ENCODE measurements at regions not wholly inside any gene's neighbourhood (a gene's known extent, or its start where the extent isn't known, plus 50 kb on each side); places are given as distances from the start of the nearest gene placed in this dataset.
A peak's percentile ranks its signal among the peaks of the same experiment; 100 is the strongest.
"Not testable (repeated sequence)": the region's sequence is repeated elsewhere in the genome, so short reads cannot be mapped to it uniquely, and the experiment has no call there.

DNA sequence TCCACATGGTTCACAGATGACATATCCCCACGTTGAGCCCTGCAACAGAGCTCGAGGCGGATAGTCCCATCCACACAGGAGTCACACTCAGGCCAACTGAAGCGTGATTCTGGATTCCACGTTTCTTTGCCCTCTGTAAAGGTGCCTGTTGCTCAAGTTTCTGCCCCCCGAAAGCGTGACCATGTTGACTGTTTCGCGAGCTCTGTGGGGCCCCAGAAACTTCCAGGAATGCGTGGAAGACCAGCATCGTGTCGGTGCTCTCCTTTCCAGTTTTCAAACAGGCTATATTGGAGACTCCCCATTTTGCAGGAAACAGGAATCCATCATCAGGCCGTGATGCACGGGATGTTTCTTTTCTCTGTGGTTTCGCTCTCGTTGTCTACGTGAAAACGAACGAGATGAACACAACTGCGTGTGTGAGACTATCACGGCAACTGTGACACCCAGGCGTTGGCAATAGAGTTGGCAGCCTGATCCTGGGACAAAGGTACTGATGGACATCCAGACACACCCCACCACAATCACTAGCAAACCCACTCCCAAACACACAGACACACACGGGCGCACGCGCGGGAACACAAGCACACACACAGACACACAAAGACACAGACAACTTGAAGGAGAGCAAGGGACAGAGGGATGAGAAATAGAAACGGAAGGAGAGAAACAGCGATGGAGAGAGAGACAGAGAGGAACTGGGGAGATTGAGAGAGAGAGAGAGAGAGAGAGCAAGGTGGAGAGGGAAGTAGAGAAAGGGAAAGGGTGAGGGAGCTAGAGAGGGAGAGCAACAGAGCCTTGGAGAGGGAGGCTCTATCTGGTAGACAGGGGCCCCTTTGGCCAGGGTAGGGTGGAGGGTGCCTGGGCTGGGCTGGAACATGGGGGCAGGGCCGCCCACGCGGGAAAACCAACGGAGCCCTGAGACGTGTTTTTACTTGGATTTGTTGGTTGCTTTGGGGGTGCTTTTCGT, 1609.3 kb downstream of the SPATA31A7 start:
- not testable (repeated sequence) for H3K27ac ChIP-seq (ENCODE audit: low read depth, low read length); H3K36me3 ChIP-seq (ENCODE audit: insufficient read depth, low read length); H3K4me1 ChIP-seq (ENCODE audit: insufficient read depth, low read length); H3K9me3 ChIP-seq (ENCODE audit: low read length); H3K9ac ChIP-seq (ENCODE audit: low read length)
- Histone ChIP-seq H3K27me3 (ENCODE audit: control insufficient read depth in 1 of 2, insufficient read depth in 2 of 2, low read length in 2 of 2) (peaks cover 13 to 43% of the 10 kb centered on the region in 2 donors), H3K4me3 (ENCODE audit: low read depth in 1 of 2, low read length in 2 of 2) (peak overlapping the region in 1 of 2 donors; percentile 23)

DNA sequence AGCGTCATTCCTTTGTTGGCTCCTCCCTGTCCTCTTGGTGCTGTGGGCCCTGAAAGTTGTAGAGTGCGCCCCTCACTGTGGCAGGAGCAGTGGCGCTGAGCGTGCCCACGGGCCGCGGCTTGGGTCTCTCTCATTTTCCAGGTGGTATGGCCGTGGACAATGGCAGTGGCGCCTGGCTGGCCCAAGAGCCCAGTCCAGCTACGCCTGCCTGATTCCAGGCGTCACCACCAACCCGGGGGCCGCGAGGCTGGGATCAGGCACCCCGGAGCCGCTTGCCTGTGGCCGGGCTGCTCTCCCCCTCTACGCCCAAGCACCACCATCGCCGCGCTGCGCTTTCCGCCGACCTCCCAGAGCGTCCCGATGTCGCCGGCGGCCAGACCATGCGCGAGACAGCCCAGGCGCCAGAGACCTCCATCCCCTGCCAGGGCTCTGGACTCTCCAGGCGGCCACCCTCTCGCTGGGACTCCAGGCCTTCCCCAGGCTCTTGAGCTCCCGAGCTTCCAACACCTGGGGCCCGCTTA, 1610.1 kb downstream of the SPATA31A7 start:
- H3K4me1 ChIP-seq (ENCODE audit: insufficient read depth, low read length); H3K4me3 ChIP-seq (ENCODE audit: low read depth in 1 of 2, low read length in 2 of 2); H3K27ac ChIP-seq (ENCODE audit: low read depth, low read length); H3K9me3 ChIP-seq (ENCODE audit: low read length); H3K9ac ChIP-seq (ENCODE audit: low read length); H3K36me3 ChIP-seq (ENCODE audit: insufficient read depth, low read length): not testable (repeated sequence)
- peaks cover 13 to 46% of the 10 kb centered on the region in 2 donors for H3K27me3 ChIP-seq (ENCODE audit: control insufficient read depth in 1 of 2, insufficient read depth in 2 of 2, low read length in 2 of 2)

DNA sequence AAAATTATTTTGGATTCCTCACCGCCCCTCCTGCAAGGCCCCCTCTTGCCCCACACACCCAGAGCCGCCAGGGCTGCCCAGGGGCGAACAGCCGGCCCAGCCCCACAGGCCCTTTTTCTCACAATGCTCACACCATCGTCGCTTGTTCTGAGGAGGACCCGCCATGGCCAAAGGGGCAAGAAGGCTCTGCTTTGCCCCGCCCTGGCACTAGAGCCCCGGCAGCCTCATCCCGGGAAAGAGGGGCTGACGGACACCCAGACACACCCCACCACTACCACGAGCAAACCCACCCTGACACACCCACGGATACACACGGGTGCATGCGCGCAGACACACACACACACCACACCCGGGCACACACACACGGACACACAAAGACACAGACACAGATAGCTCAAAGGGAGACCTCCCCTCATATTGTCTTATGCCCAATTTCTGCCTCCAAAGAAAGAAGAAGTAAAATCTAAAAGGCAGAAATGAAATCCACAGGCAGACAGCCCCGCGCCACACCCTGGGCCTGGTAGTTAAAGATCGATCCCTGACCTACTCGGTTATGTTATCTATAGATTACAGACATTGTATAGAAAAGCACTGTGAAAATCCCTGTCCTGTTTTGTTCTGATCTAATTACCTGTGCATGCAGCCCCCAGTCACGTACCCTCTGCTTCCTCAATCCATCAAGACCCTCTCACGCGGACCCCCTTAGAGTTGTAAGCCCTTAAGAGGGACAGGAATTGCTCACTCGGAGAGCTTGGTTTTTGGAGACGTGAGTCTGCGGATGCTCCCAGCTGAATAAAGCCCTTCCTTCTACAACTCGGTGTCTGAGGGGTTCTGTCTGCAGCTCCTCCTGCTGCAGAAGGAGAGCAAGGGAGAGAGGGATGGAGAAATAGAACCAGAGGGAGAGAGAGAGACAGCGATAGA, 1610.9 kb downstream of the SPATA31A7 start:
- not testable (repeated sequence) for H3K9ac ChIP-seq (ENCODE audit: low read length); H3K4me1 ChIP-seq (ENCODE audit: insufficient read depth, low read length); H3K9me3 ChIP-seq (ENCODE audit: low read length); H3K36me3 ChIP-seq (ENCODE audit: insufficient read depth, low read length); H3K27ac ChIP-seq (ENCODE audit: low read depth, low read length)
- peaks cover 13 to 46% of the 10 kb centered on the region in 2 donors for H3K27me3 ChIP-seq (ENCODE audit: control insufficient read depth in 1 of 2, insufficient read depth in 2 of 2, low read length in 2 of 2)
- H3K4me3 ChIP-seq (ENCODE audit: low read depth in 1 of 2, low read length in 2 of 2), result peak overlapping the region in 1 of 2 donors; percentile 35

DNA sequence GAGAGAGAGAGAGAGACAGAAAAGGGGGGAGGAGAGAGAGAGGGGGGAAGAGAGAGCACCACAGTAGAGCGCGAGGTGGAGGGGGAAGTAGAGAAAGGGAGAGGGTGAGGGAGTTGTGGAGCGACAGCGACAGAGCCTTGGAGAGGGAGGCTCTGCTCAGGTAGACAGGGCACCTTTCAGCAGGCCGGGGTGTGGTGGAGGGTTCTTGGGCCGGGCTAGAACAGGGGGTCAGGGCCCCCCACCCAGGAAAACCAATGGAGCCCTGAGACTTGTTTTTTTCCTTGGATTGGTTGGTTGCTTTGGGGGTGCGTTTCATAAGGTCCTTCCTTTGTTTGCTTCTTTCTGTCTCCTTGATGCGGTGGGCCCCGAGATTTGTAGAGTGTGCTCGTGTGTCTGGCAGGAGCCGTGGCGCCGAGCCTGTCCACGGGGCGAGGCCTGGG, 1611.6 kb downstream of the SPATA31A7 start:
- not testable (repeated sequence) for H3K36me3 ChIP-seq (ENCODE audit: insufficient read depth, low read length); H3K9me3 ChIP-seq (ENCODE audit: low read length); H3K9ac ChIP-seq (ENCODE audit: low read length); H3K27ac ChIP-seq (ENCODE audit: low read depth, low read length); H3K4me1 ChIP-seq (ENCODE audit: insufficient read depth, low read length)
- peaks cover 13 to 46% of the 10 kb centered on the region in 2 donors for H3K27me3 ChIP-seq (ENCODE audit: control insufficient read depth in 1 of 2, insufficient read depth in 2 of 2, low read length in 2 of 2)
- peak overlapping the region in 1 of 2 donors; percentile 35 for H3K4me3 ChIP-seq (ENCODE audit: low read depth in 1 of 2, low read length in 2 of 2)

DNA sequence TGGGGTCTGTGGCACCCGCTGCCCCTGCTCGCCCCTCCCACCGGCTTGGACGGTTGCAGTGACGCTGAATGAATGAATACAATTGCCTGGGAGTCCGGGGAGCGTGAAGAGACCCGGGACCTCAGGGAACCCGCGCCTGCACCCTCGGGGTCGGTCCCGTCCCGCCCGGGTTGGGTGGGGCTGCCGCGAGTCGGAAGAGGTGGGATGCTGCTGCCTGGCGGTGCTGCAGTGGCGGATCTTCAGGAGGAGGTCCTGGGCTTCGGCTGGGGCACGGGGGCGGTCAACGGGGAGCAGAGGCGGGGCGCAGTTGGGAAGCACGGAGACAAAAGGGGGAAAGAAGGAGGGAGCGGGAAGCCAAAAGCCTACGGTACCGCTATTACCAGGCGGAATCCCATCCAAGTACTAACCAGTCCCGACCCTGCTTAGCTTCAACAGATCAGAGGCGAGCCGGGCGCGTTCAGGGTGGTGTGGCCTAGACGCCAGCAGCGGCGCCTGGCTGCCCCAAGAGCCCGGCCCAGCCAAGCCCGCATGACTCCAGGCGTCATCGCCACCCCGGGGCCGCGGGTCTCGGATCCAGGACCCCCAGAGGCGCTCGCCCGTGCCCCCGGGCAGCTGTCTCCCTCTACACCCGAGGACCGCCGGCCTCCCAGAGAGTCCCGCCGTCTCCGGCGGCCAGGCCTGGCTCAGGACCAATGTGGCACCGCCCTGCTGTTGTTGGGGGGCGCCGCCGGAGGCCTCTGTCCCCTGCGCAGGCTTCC, 1612.3 kb downstream of the SPATA31A7 start:
- not testable (repeated sequence) for H3K27ac ChIP-seq (ENCODE audit: low read depth, low read length); H3K4me1 ChIP-seq (ENCODE audit: insufficient read depth, low read length); H3K9me3 ChIP-seq (ENCODE audit: low read length); H3K9ac ChIP-seq (ENCODE audit: low read length); H3K36me3 ChIP-seq (ENCODE audit: insufficient read depth, low read length)
- peaks cover 13 to 46% of the 10 kb centered on the region in 2 donors for H3K27me3 ChIP-seq (ENCODE audit: control insufficient read depth in 1 of 2, insufficient read depth in 2 of 2, low read length in 2 of 2)
- peak overlapping the region in 1 of 2 donors; percentile 10 for H3K4me3 ChIP-seq (ENCODE audit: low read depth in 1 of 2, low read length in 2 of 2)

DNA sequence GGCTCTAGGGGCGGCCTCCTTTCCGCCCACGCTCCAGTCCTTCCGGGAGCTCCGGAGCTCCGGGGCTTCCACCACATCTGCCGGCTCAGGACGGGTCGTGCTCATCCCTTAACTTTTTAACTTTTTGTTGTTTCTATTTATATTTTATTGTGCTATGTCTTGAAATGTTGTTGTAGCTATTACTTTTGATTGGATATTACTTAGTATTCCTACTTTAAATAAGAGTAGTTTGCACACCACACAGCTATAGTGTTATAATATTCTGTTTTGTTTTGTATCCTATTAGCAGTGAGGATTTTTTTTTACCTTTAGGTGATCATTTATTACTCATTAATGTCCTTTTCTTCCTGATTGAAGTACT, 1612.9 kb downstream of the SPATA31A7 start:
- not testable (repeated sequence) for H3K27ac ChIP-seq (ENCODE audit: low read depth, low read length); H3K36me3 ChIP-seq (ENCODE audit: insufficient read depth, low read length); H3K4me1 ChIP-seq (ENCODE audit: insufficient read depth, low read length); H3K9me3 ChIP-seq (ENCODE audit: low read length); H3K9ac ChIP-seq (ENCODE audit: low read length)
- Histone ChIP-seq H3K4me3 (ENCODE audit: low read depth in 1 of 2, low read length in 2 of 2) (peak overlapping the region in 1 of 2 donors; percentile 10), H3K27me3 (ENCODE audit: control insufficient read depth in 1 of 2, insufficient read depth in 2 of 2, low read length in 2 of 2) (peaks cover 13 to 46% of the 10 kb centered on the region in 2 donors)

DNA sequence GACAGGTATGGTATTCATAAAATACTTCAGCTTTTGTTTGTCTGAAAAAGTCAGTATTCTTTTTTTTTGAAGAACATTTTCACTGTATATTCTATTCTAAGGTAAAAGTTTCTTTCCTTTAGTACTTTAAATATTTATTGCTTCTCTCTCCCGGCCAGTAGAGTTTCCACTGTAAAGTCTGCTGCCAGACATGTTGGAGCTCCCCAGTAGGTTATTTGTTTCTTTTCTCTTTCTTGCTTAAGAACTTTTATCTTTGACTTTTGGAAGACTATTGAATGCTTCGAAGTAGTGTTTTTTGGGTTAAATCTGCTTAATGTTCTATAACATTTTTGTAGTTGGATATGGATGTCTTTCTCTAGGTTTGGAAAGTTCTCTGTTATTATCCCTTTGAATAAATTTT, 1613.3 kb downstream of the SPATA31A7 start:
- not testable (repeated sequence) for H3K4me1 ChIP-seq (ENCODE audit: insufficient read depth, low read length); H3K9me3 ChIP-seq (ENCODE audit: low read length); H3K27ac ChIP-seq (ENCODE audit: low read depth, low read length); H3K9ac ChIP-seq (ENCODE audit: low read length); H3K4me3 ChIP-seq (ENCODE audit: low read depth in 1 of 2, low read length in 2 of 2); H3K36me3 ChIP-seq (ENCODE audit: insufficient read depth, low read length)
- H3K27me3 ChIP-seq (ENCODE audit: control insufficient read depth in 1 of 2, insufficient read depth in 2 of 2, low read length in 2 of 2), result peaks cover 13 to 46% of the 10 kb centered on the region in 2 donors

DNA sequence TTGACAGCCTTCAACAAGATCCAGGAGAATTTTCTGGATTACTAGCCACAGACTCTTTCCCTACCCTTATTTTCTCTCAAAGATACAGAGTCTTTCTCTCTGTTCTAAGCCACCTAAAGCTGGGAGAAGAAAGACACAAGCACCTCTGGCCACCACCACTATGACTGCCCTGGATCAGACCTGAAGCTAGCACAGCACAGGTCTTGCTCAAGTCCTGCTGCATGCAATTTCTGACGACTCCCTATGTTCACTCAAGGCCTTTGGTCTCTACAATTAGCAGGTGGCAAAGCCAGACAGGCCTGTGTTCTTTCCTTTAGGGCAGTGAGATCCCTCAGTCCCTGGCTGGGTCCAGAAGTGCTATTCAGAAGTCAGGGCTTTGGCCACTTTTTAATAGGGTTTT, 1614.5 kb downstream of the SPATA31A7 start:
- H3K27me3 ChIP-seq (ENCODE audit: control insufficient read depth in 1 of 2, insufficient read depth in 2 of 2, low read length in 2 of 2), result peaks cover 9 to 39% of the 10 kb centered on the region in 2 donors

DNA sequence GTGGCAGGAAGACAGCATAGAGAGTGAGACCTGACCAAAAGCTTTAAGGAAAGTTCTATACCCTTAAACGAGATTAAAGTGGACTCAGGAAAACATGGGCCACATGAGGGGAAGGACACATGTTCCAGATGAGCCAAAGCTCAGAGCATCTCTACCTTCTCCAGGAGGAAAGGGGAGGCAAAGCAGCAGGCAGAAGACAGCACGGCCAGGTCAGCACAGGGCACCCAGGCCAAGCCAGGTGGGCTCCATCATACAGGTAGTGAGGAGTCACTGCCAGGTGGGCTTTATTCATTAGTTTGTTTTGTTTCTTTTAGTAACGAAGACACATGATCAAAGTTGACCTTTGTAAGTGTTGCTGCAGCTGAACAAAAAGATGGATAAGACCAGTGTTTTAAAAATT, 1617.6 kb downstream of the SPATA31A7 start:
- not testable (repeated sequence) for H3K27ac ChIP-seq (ENCODE audit: low read depth, low read length); H3K36me3 ChIP-seq (ENCODE audit: insufficient read depth, low read length); H3K4me3 ChIP-seq (ENCODE audit: low read depth in 1 of 2, low read length in 2 of 2); H3K9me3 ChIP-seq (ENCODE audit: low read length); H3K27me3 ChIP-seq (ENCODE audit: control insufficient read depth in 1 of 2, insufficient read depth in 2 of 2, low read length in 2 of 2); H3K9ac ChIP-seq (ENCODE audit: low read length); H3K4me1 ChIP-seq (ENCODE audit: insufficient read depth, low read length)

More for the DNA sequence above, 1614.5 kb downstream of the SPATA31A7 start:
- H3K36me3 ChIP-seq (ENCODE audit: insufficient read depth, low read length); H3K4me3 ChIP-seq (ENCODE audit: low read depth in 1 of 2, low read length in 2 of 2); H3K9ac ChIP-seq (ENCODE audit: low read length); H3K4me1 ChIP-seq (ENCODE audit: insufficient read depth, low read length); H3K27ac ChIP-seq (ENCODE audit: low read depth, low read length); H3K9me3 ChIP-seq (ENCODE audit: low read length): not testable (repeated sequence)

DNA sequence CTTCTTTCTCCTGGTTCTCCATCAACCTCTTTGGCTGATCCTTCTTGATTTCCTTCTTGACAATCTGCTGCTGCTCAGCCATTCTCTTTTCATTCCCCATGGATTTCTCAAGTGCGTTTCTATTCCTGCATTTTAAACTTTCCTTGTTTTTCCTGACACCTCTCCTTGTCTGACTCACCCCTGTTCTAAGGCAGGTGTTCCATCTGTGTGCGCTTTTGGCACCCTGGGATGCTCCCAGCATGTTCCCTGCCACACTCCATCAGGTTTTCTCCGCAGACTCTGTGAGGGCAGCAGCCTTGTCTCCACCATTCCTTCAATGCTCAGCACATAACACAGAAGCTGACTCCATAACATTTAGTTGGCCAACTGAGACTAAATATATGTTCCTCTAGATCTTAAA, 1618.2 kb downstream of the SPATA31A7 start:
- H3K27me3 ChIP-seq (ENCODE audit: control insufficient read depth in 1 of 2, insufficient read depth in 2 of 2, low read length in 2 of 2); H3K9me3 ChIP-seq (ENCODE audit: low read length); H3K9ac ChIP-seq (ENCODE audit: low read length); H3K4me1 ChIP-seq (ENCODE audit: insufficient read depth, low read length); H3K27ac ChIP-seq (ENCODE audit: low read depth, low read length); H3K36me3 ChIP-seq (ENCODE audit: insufficient read depth, low read length); H3K4me3 ChIP-seq (ENCODE audit: low read depth in 1 of 2, low read length in 2 of 2): not testable (repeated sequence)

DNA sequence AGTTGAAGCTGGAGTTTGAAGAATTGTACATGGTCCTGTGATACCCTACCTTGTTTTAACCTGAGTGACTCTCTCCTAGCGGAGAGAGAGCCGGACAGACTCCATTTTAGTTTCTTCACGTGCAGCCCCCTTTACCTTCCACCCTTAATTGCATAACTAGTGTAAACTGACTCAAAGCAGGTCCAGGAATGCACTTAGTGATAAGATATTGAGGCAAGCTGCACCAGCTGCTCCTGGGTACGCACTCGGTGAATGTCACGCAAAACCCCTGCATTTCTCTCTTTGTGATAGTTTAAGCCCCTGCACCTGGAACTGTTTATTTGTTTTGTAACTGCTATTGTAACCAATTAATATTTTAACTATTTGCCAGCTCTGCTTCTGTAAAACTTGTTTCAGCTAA, 1620.5 kb downstream of the SPATA31A7 start:
- H3K27ac ChIP-seq (ENCODE audit: low read depth, low read length); H3K36me3 ChIP-seq (ENCODE audit: insufficient read depth, low read length); H3K9me3 ChIP-seq (ENCODE audit: low read length); H3K9ac ChIP-seq (ENCODE audit: low read length); H3K4me3 ChIP-seq (ENCODE audit: low read depth in 1 of 2, low read length in 2 of 2); H3K27me3 ChIP-seq (ENCODE audit: control insufficient read depth in 1 of 2, insufficient read depth in 2 of 2, low read length in 2 of 2); H3K4me1 ChIP-seq (ENCODE audit: insufficient read depth, low read length): not testable (repeated sequence)
